Activated T-cell treated with anti-CD3 and anti-CD28 coated beads for 4 hours (primary cell): ENCODE measurements at regions not wholly inside any gene's neighbourhood (a gene's known extent, or its start where the extent isn't known, plus 50 kb on each side); places are given as distances from the start of the nearest gene placed in this dataset.
"Not testable (repeated sequence)": the region's sequence is repeated elsewhere in the genome, so short reads cannot be mapped to it uniquely, and the experiment has no call there.

Experiments used
- DNase-seq: peaks from one replicate; pipeline ENCODE4 v3.0.0-alpha.2; 2020

DNA sequence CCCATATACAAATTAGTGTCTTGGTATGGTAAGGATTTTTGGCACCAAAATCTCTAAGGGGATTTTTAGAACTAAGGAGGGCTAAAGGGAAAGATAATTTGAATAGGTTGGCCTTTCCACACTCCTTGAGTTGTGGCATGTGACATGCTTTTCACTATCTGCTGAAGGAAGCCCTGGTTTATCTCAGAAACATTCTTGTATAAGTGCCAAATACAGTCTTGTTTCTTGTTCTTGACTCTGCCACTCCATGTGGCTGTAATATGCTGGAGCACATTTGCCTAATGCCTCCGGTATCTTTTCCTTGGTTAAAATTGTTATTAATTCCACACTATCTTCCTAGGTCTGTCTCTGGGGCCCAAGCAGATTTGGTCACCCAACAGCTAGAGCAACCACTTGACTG is 457.0 kb downstream of the USP25 start:
- no peak for DNase-seq

DNA sequence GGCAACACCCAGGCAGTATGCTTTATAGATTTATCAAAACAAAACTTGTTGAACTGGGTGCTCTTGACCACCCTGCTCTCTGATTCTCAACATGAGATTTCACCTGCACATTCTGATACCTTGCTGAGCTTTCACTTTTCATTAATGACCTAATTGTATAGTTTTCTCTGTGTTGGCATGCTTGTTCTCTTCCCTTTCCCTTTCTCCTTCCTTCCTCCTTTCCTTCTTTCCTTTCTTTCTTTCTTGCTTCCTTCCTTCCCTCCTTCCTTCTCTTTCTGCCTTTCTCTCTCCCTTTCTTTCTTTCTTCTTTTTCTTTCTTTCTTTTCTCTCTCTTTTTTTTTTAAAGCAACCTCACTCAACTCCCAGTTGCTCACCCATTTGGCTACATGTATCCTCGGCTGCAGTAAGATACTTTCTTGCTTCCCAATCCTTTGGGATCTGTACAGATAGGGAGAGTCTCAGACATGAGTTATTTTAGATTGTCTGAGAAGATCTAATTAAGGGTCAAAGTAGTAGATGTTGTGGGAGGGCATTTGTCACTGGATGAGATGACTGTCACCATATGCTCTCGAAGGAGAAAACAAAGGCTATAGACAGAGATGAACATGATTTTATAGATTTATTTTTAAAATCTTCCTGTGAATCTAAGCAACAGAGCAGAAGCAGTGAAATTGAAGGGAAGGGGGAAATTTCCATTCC is 458.0 kb downstream of the USP25 start:
- no peak for DNase-seq

DNA sequence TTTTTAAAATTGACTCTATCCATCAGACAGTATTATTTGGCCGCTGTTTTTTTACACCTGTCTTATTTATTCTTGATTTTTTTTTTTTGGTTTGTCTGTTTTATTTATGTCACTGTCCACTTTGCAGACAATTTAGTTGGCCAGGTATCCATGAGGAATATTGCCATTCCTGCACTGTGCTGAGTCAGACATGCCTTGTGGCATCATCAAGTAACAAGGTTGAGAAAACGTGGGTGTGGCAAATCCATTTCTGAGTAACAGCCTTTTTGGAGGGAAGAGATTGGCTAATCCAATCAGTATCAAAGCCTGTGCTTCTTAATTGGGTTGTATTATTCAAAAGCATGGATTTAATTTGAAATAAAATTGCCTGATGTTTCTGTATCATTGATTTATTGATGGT is 463.1 kb downstream of the USP25 start:
- DNase-seq: no peak

DNA sequence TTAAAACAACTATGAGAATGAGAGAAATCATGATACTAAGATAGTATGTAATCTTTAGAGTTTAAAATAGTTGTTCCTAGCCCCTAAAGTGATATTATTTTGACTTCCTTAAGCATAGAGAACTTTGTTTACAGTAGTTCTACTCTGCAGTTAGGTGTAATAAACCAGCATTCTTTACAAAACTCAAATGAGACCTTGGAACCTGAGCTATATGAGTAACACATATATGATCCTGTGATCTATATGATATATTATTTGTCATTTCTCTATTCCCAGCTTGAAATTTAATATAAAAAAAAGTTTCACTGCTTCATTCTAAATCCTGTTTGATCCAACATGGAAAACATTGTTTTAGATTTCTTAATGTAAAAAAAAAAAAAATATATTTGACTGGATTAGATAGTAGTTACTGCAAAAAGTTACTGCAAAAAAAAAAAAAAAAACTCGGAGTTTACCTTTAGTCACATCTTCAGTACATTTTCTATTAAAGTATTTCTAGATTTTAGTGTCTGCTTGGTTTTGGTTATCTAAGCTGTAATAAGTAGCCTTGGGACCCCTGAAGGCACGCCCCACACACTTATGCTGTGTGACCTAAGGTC is 463.8 kb downstream of the USP25 start:
- no peak for DNase-seq

DNA sequence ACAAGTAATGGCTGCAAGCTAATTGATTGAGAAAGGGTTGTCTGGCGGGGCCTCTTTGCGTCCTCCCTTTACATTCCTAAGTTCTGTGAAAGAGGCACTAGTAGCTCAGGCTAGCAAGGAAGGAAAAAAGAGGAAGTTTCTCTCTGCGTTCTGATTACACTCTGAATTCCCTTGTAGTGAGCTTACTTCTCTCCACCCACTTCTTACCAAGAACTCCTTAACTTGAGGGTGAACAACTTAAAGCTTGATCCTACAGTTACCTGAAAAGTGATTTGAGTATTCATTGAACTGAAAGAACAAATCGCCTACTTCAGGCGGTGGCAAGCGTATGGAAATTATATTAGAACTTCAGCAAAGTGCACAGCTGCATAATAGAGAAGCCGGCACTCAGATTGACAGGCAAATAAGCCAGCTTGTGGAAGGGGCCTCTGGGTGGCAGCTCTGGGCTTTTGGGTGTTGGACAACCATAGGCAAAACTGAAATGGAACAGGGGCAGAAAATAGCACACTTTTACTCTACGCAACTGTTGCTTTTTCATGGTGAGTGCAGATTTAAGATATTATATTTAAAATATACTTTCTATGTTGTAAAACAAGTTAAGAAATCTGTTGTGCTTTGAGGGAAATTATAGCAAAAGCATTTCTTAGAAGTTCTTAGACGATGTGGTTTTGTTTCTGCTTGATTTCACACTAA is 464.5 kb downstream of the USP25 start:
- no peak for DNase-seq

DNA sequence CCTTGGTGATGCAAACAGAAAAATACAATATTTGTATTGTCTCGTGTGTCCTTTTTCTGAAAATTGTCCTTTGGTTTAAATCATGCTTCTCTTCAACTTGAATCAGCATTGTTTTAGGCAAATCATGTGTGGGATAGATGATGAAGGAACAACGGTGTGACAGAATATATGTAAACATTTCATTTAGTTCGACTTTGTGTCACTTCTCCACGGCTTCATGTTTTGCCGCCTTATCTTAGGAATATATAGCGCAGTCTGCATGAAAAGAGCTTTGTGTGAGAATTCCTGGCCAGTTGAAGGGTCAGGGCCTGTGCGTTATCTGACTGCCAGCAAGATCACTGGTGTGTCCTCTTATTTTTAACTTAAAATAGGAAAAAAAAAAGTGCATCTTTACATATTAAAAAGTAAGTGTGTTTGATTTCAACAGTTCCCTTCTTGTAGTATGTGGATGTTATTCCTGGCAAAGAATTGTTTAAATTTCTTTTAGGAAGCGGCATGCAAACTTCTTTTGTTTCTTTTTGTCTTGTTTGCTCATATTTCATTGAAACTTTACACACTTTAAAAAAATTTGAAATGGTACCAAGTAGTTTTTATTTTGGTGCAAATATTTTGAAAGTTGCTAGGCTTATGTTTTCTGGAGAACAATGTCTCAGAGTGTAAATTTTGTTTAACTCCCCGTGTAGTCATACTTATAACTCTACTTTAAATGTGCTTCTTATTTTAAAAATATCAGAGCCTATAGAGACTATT is 465.2 kb downstream of the USP25 start:
- no peak for DNase-seq

DNA sequence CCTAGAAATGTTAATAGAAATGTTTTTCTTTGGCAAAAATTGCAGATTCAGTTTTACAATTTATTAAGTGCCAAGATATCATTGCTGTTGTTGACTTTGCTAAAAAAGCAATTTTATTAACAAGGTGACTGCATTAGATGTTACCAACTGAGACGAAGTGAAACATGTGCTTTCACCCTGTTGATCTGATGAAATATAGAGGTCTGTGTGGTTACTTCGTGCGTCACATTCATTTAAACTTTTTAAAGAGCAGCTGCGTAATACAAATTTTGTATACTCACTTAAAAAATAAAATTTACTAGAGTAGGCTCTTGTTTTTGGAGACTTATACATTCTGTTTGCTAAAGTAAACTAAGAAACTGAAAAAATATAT is 465.7 kb downstream of the USP25 start:
- DNase-seq: no peak

DNA sequence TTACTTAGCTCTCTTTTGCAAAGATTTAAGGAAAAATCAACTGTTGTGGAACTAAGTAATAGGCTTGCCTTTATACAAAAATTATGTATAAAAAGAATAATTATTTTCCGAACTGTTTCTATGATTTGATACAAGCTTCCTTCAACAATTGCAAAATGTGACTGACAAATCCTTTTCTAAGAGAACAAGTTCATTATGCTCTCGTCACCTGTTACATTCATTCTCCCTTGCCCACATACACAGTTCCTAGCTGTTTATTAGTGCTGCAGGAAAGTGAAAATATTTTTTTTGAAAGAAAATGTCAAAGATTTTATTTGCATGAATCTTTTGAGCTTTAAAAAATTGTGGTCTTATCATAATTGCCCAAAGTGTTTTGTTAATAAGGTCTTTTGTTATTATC is 466.2 kb downstream of the USP25 start:
- no peak for DNase-seq

DNA sequence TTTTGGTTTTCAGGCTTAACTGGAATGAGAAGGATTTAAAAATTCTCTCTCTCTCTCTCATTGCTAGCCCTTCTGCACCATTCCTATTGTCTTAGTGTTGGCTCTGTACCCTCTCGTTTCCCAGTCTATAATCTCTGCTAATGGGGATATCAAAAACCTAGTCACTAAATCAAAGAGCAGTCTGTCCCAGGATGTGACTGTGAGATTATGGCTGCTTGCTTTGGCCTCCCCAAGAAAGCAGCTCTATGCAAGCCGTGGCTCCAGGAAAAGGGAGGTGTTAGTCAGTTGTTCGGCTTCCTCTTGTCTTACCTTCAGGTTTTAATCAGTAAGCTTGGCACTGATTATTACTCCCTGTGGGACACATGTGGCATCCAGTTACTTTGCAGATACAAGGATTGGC is 468.8 kb downstream of the USP25 start:
- DNase-seq: no peak

DNA sequence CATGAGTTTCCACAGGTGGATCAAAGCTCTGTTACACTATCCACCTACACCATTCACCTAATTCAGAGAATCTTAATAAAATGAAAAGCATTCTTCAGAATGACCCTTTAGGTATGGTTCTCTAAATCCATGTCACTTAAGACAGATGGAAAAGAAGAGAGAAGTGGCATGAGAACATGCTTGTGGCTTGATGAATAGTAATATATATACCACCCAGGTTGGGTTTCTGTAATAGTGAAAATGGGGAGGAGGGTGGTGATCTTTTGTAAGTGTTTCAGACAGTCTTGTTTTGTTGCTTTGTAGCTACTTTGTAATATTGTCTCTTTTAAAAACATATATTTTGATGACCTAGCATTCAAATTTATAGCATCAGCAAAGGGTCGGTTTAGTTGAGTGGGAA is 469.8 kb downstream of the USP25 start:
- no peak for DNase-seq

DNA sequence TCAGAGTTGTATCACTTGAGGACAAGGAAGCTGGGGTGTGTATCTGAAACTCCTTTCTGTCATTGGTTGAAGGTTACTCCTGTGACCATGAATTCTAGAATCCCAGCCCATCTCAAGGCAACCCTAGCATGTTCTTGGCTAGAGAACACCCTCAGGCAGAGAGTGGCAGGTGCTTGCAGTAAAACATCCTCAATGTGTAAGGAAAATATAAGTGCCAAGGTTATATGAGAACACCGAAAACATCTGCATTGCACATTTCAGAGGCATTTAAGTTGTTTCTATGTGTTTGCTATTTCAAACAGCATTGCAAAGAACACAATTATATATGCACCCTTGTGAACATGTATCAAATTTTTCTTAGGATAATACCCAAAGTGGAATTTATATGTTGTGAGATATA is 471.9 kb downstream of the USP25 start:
- no peak for DNase-seq

DNA sequence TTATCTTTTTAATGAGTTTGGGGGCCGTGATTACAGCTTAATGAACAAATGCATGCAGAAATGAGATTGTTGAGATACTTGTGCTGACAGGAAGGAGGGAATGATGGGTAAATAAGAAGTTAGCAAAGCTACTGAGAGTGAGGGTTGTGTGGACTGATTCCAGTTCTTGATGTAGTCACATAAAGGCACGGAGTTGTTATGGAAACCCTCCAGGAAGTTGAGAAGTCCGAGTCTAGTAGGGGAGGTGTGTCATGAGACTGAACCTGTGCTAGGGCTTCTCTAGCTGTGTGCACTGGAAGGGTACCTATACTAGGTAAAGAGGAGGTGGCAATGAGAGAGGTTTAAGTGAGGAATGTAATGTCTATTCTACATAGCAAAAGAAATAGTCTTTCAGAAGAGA is 475.7 kb downstream of the USP25 start:
- no peak for DNase-seq

DNA sequence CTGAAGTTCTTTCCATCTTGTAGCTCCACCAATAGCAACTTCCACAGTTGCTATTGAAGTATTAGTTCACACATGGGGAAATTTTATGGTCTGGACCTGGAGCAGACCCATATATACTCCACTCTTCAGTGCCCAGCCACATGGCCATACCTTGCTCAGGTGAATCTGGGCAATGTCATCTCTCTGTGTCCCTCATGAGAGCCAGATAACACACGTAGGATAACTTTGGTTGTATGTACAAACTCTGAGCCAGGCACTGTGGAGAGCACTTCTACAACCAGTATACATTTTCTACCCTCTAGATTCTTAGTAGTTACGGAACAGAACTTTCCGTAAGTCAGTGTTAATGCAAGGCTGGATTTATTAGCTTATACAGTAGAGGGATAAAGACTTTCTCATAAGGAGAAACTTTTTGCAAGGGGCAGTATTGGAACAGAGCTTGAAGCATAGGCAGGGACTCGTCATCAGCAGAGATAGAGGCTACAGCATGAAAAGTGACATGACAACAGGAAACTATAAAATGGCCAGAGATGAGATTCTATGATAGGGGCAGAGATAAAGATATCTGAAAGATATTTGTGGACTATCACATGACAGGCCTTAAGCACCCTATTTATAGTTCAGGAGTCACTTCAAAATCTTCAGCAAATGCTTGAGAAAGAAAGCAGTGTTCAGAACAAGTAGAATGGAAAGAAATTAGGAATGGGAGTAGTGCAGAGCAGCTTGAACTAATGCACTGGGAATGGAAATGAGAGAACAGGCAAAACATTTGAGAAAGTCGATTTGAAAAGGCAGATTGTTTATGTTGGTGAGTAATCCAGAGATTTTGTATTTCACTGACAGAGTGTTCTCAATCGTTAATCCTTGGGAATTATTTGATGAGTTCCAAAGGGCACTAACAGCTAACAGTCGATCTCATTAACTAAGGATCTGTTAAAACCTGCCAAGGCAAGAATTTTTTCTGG is 481.8 kb downstream of the USP25 start:
- DNase-seq: no peak

DNA sequence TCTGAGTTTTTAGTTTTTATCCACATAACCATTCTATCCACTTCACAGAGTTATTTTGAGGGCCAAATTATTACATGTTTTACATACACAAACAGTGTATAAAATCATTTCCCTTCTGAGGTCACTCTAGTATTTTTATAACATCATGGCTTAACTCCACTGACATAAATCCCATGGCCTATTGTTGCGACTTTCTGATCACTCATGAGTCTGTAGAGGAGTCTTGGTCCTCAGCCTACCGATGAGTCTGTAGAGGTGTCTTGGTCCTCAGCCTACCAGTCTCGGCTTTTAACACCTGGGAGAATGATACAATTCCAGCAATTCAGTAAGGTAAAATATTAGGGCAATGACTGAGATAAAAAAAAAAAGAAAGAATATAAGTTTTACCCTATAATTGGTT is 483.7 kb downstream of the USP25 start:
- DNase-seq: no peak

DNA sequence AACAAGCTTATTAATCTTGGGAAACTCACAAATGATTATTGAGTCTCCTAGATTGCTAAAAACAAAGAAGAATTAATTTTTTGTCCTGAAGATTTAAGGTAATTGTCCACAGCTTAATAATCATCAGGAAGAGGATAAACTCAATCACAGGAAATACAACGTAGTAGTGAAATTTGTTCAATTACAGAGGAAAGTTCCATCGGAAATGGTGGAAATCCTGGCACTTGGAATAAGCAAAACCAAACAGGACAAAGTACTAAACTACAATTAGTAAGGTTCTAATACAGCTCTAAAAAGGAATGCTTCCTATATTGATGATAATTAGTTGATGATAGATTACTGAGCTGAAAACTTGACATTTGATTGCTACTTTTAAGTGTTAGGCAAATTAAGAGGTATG is 485.4 kb downstream of the USP25 start:
- DNase-seq: no peak

DNA sequence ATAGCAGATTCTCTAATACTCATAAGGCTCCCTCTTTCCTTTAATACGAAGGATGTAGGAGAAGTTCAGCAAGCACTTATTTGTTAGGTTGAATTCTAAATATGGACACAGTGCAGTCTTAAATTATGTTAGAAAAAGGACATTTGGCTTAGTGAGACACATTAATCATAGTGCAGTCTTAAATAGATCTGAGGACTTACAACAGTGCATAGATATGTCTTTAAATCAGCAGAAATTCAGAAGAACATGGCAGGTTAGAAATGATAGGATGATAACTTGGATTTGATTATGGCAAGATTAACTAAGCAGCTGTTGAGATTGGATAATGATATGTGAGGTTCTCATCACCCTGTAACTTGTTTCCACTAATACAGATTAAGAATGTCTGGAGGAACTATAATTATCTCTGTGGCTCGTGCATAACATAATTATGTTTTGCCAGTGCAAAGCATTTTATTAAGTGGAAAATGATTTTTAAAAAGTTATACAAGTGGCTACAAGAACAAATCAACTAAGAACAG is 485.9 kb downstream of the USP25 start:
- DNase-seq: no peak

DNA sequence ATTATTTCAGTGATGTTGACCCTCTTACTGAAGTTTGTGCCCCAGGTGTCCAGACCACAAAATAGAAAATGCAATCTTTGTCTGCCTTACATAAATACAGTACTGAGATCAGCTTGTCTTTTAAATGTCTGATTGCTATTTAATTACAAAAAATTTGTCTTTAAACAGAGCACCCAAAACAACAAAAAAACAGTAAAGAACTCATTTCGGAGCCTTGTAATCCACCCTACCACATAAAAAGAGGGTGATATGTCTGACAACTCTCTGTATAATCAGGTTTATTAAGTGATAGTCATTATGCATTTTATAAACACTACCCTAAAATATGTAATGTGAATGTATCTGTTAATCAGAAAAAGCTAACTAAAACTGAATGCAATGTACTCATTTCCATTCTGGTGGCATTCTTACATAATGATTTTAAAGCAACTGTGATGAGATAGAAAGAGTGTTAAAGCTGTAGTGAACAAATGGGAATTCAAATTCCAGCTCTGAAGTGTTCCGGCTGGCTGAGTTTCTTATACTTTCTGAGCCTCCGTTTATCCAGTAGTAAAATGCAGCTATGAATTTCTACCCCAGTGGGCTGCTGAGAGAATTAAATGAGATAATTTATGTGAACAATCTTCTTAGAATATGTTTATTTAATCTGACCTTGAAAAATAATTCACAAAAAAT is 486.6 kb downstream of the USP25 start:
- DNase-seq: no peak

DNA sequence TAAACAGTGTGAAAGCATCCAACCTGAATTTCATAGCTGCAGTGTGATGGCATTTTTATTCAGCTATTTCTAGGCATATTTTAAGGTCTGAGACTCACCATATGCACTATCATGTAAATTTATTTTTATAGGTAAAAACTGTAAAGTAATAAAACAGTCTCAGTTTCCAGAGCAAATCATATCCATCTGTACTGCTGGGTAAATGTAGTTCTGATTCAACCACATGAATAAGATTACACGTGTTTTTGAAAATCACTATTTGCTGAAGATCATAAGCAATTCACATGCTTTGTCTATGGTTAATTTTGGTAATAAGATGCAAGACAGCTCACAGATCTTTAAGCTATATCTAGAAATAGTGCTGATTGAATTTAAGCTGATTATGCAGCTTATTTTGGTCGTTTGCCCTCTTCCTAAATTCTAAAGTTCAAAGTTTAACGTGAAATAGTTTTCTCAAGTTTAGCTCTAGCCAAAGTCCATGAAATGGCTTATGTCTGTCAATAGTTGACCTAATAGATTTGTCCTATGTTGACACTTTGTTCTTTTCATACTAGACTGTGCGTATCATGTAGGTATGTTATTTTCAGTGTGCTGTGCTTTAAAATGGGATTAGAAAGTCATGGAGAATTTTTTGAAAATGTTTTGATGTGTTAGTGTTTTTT is 489.0 kb downstream of the USP25 start:
- DNase-seq: no peak

DNA sequence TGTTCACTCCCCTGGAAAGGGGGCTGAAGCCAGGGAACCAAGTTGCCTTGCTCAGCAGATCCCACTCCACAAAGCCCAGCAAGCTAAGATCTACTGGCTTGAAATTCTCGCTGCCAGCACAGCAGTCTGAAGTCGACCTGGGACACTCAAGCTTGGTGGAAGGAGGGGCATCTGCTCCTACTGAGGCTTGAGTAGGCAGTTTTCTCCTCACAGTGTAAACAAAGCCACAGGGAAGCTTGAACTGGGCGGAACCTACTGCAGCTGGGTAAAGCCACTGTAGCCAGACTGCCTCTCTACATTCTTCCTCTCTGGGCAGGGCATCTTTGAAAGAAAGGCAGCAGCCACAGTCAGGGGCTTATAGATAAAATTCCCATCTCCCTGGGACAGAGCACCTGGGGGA is 495.0 kb downstream of the USP25 start:
- not testable (repeated sequence) for DNase-seq

DNA sequence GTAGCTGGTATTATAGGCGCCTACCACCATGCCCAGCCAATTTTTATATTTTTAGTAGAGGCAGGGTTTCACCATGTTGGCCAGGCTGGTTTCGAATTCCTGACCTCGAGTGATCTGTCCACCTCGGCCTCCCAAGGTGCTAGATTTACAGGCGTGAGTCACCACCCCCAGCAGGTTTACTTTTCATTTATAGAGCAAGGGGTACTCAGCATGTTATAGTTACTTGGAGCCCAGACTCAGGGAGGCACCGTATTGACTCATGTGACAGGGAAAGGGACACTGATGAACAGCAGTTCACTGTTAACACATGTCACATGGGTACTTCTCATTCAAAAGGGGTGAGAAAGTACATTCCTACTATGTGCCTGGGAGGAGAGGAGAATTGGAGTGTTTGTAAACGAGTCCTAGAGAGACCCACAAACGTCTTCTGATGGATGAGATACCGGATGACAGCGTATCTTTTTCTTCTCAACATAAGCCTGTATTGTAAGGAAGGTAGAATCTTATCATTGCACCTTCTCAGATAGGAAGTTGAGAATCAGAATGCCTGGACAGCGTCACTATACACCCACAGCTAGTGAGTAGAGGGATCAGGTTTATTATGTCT is 510.0 kb downstream of the USP25 start:
- DNase-seq: no peak

DNA sequence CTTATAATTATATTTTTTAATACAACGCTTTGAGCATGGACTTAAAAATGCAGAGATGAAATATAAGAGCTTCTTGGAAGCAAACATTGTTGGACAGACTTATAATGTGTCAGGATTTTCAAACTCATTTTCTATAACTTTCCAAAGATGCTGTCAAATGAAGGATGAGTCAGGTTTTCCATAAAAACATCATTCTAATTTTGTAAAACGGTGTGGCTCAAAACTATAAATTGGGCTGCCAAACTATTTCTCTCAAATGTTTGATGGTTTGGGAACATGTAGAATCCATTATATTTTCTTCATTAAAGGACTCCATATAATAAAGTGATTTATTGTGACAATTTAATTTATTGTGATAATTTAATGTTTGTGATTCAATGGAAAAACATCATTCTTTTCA is 511.2 kb downstream of the USP25 start:
- no peak for DNase-seq
